ENCODE measurements at regions not wholly inside any gene's neighbourhood (a gene's known extent, or its start where the extent isn't known, plus 50 kb on each side); places are given as distances from the start of the nearest gene placed in this dataset.

- TF ChIP-seq CTCF (IDR thresholded peaks at IDR 0.05) (no peak), POLR2A (IDR thresholded peaks at IDR 0.05) (no peak)
Observed at GRCh38 chr16:65226077-65226476, 104.2 kb upstream of the CDH11 start.

All from uterus (tissue), 2 donors.